ENCODE measurements at regions not wholly inside any gene's neighbourhood (a gene's known extent, or its start where the extent isn't known, plus 50 kb on each side); places are given as distances from the start of the nearest gene placed in this dataset.
"Not testable (repeated sequence)": the region's sequence is repeated elsewhere in the genome, so short reads cannot be mapped to it uniquely, and the experiment has no call there.

GRCh38 chr11:67840599-67840998, 163.3 kb downstream of the UNC93B1 start:
- H3K27ac Mint-ChIP-seq, H3K9me3 Mint-ChIP-seq, H3K4me3 Mint-ChIP-seq, H3K36me3 Mint-ChIP-seq, H3K4me1 Mint-ChIP-seq, DNase-seq: not testable (repeated sequence)
- H3K27me3 Mint-ChIP-seq = peaks cover 16% of the 10 kb centered on the region

DNA sequence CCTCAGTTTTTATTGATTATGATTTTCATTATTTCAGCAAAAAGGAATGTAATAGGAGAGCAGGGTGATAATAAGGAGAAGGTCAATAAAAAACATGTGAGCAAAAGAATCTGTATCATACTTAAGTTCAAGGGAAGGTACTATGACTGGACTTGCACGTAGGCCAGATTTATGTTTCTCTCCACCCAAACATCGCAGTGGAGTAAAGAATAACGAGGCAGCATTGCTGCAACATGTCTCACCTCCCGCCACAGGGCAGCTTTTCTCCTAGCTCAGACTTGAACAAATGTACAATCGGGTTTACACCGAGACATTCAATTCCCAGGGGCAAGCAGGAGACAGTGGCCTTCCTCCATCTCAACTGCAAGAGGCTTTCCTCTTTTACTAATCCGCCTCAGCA, 155.7 kb upstream of the ALDH3B2 start:
- H3K27me3 Mint-ChIP-seq = peaks cover 54% of the 10 kb centered on the region
- H3K27ac Mint-ChIP-seq, H3K4me3 Mint-ChIP-seq, H3K9me3 Mint-ChIP-seq, DNase-seq, H3K4me1 Mint-ChIP-seq, H3K36me3 Mint-ChIP-seq: not testable (repeated sequence)

DNA sequence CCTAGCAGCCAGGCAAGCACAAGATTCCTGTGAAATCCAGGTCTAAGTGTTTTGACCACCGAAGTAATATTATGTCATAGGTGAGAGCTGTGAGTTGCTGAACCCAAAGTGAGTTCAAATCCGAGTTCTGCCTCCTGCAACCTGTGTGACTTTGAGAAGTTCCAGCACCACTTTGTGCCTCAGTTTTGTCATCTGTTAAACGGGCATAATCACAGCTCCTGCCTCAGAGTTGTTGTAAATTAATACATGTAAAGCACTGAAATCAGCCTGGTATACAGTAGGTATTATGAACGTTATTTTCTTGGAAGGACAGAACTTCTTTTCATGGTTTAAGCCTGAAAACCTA, 152.5 kb upstream of the ALDH3B2 start:
- H3K4me3 Mint-ChIP-seq, DNase-seq, H3K36me3 Mint-ChIP-seq, H3K27ac Mint-ChIP-seq, H3K9me3 Mint-ChIP-seq, H3K4me1 Mint-ChIP-seq: not testable (repeated sequence)
- H3K27me3 Mint-ChIP-seq = peaks cover 60% of the 10 kb centered on the region

DNA sequence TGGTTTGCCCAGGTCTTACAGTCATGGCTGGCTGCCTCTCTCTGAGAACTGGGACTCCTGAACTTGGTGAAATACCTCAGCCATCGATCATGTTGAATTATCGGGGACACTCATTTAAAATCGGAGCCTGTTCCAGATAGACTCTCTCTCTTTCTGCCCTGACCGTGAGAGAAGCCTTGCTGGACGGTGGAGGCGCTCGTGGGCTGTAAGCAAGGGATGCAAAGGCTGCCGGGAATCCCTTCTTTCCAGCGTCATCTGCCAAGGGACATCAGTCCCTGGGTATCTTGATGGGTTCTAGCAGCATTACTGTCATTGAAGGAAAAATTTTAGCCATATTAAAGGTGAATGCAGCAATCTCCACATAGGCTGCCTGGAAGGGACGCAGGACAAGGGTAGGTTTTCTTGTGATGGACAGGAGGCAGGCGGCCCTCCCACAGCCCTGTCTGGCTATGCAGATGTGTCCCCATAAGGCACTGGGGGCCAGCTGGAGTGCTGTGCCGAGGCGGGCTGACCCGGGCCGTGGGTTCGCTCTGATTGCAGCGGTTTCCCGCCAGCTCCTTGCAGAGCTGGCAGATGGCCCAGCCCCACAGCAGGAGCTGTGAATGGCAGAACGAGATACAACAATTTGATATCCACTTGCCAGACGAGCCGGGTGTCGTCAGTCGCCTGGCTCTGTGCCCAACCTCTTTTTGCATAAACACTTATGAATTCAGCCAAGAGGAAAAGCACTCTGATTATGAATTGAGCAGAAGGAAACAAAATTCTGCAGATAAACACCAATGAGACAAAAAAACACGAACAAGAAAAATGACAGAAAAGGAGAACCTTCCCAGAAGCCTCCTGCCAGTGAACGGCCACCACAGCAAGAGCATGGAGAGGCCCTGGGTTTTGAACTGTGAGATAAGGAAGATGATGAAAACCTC, 151.9 kb upstream of the ALDH3B2 start:
- H3K4me3 Mint-ChIP-seq = not testable (repeated sequence)

DNA sequence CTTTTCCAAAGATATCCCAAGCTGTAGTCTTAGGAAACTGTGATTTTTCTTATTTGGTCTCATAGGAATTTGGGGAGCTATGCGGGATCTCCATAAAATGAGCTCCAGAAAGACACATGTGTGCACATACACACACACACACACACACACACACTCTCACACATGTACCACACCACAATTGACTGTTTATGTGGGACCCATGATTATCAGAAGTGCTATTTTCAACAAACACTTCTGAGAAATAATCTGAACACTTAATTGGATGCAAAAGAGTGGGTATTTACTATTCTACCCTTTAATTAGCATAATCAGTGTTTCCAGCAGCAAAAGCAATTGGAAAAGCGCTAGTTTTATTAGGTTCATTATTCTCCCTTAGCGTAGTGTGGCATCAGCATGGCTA, 150.4 kb upstream of the ALDH3B2 start:
- not testable (repeated sequence) for H3K4me3 Mint-ChIP-seq, DNase-seq, H3K27ac Mint-ChIP-seq, H3K9me3 Mint-ChIP-seq, H3K36me3 Mint-ChIP-seq, H3K4me1 Mint-ChIP-seq
- H3K27me3 Mint-ChIP-seq = peaks cover 61% of the 10 kb centered on the region

More for the DNA sequence above, 151.9 kb upstream of the ALDH3B2 start:
- not testable (repeated sequence) for H3K4me1 Mint-ChIP-seq, H3K27ac Mint-ChIP-seq, H3K9me3 Mint-ChIP-seq, H3K36me3 Mint-ChIP-seq, DNase-seq
- H3K27me3 Mint-ChIP-seq = peaks cover 60% of the 10 kb centered on the region

DNA sequence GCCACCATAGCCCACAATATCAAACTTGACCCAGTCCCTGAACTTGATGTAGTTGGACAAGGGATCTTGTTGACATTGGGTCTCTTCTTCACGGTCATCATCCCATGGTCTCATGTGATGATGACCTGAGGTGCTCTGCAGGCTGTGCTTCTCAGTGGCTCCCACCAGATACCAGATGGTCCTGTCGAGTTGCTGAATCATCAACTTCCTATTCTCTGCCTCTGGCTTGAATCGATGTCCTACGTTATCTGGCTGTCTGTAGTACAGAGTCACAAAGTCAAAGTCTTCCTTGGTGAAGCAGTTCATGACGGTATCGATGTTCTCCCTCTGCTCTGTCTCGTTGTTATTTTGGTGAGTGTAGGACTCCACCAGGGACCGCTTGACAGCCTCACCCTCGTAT, 145.7 kb upstream of the ALDH3B2 start:
- DNase-seq = no peak
- Mint-ChIP-seq H3K4me1 (no peaks in the 10 kb centered on the region), H3K27ac (no peak overlapping the region), H3K27me3 (peaks cover 26% of the 10 kb centered on the region), H3K9me3 (no peaks in the 10 kb centered on the region), H3K36me3 (no peaks in the 10 kb centered on the region), H3K4me3 (no peak overlapping the region)

DNA sequence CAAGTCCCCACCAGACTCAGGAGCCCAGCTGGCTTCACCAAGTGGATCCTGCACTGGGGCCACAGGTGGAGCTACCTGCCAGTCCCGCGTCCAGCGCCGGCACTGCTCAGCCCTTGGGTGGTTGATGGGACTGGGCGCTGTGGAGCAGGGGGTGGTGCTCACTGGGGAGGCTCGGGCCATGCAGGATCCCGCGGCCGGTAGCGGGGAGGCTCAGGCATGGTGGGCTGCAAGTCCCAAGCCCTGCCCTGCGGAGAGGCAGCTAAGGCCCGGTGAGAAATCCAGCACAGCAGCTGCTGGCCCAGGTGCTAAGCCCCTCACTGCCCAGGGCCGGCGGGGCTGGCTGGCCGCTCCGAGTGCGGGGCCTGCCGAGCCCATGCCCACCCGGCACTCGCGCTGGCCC, 143.1 kb upstream of the ALDH3B2 start:
- H3K4me1 Mint-ChIP-seq, H3K4me3 Mint-ChIP-seq, DNase-seq, H3K36me3 Mint-ChIP-seq, H3K27ac Mint-ChIP-seq, H3K9me3 Mint-ChIP-seq: not testable (repeated sequence)
- peaks cover 14% of the 10 kb centered on the region for H3K27me3 Mint-ChIP-seq

DNA sequence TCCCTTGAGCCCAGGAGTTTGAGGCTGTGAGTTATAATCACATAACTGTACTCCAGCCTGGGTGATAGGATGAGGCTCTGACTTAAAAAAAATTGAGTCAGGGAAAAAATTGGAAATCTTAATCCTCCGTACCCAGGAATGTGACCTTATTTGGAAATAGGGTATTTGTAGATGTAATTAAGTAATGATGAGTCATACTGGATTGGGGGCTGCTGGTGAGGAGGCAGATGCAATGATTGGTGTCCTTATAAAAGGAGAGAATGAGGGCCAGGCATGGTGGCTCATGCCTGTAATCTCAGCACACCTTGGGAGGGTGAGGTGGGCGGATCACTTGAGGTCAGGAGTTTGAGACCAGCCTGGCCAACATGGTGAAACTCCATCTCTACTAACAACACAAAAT, 134.9 kb upstream of the ALDH3B2 start:
- not testable (repeated sequence) for H3K36me3 Mint-ChIP-seq, H3K4me3 Mint-ChIP-seq, H3K27ac Mint-ChIP-seq, DNase-seq, H3K9me3 Mint-ChIP-seq
- Mint-ChIP-seq H3K27me3 (peaks cover 10% of the 10 kb centered on the region), H3K4me1 (peaks cover 11% of the 10 kb centered on the region)

DNA sequence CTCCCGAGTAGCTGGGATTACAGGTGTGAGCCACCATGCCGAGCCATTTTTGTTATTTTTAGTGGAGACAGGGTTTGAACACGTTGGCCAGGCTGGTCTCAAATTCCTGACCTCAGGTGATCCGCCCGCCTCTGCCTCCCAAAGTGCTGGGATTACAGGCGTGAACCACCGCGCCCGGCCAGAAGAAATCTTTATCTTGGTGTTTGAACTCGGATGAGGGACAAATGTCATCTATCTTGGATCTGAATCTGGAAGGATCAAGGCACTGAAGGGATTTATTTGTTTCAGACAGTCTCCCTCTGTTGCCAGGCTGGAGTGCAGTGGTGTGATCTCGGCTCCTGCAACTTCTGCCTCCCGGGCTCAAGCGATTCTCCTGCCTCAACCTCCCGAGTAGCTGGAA, 133.5 kb upstream of the ALDH3B2 start:
- not testable (repeated sequence) for H3K4me3 Mint-ChIP-seq, H3K27ac Mint-ChIP-seq, H3K36me3 Mint-ChIP-seq, DNase-seq, H3K9me3 Mint-ChIP-seq
- peaks cover 10% of the 10 kb centered on the region for H3K27me3 Mint-ChIP-seq
- H3K4me1 Mint-ChIP-seq = peaks cover 21% of the 10 kb centered on the region

- H3K4me1 Mint-ChIP-seq = peaks cover 24% of the 10 kb centered on the region
- H3K4me3 Mint-ChIP-seq = peak overlapping the region; percentile 88
- not testable (repeated sequence) for H3K9me3 Mint-ChIP-seq, H3K27me3 Mint-ChIP-seq, H3K27ac Mint-ChIP-seq, H3K36me3 Mint-ChIP-seq, DNase-seq
These were observed 132.4 kb upstream of the ALDH3B2 start for GRCh38 chr11:67806728-67807235.

- not testable (repeated sequence) for H3K36me3 Mint-ChIP-seq, H3K27me3 Mint-ChIP-seq, DNase-seq, H3K9me3 Mint-ChIP-seq
- Mint-ChIP-seq H3K4me3 (peak overlapping the region; percentile 88), H3K27ac (peak overlapping the region; percentile 95), H3K4me1 (peaks cover 24% of the 10 kb centered on the region)
These were observed 131.8 kb upstream of the ALDH3B2 start for GRCh38 chr11:67806183-67806582.

DNA sequence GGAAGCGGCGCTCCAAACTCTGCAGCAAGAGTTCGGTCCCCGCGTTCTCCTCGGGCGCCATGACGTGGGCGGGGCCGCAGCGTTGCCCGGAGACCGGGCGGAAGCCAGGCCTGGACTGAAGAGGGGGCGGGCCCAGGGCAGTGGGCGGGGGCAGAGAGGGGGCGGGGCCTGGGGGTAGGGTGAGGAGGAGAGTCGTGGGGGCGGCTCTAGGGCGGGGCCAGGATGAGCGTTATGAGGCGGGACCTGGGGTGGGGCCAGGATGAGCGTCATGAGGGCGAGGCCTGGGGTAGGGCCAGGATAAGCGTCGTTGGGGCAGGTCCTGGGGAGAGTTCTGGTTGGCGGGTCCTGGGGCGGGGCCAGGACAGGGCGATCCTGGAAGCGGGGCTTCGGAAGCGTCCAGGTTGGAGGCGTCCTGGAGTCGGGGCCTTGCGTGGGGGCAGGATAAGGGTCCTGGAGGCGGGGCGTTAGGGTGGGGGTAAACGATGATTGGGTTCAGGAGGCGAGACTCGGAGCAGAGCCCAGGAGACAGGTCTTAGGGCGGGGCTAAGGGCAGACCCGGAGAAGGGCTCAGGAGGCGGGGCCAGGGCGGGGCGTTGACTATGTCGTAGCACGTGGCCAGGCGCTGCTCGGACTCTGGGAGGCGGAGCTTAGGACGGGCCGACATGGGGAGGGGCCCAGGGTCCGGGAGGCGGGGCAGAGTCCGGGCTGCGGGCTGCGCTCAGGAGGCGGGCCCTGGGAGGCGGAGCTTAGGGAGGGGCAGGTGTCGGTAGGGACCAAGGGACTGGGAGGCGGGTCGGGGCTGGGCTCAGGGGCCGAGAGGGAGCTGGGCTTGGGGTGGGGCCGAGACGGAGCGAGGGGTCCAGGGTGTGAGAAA, 131.1 kb upstream of the ALDH3B2 start:
- peak overlapping the region; percentile 95 for H3K27ac Mint-ChIP-seq
- not testable (repeated sequence) for H3K9me3 Mint-ChIP-seq, H3K27me3 Mint-ChIP-seq, H3K36me3 Mint-ChIP-seq
- peak; percentile 99 for DNase-seq
- peaks cover 24% of the 10 kb centered on the region for H3K4me1 Mint-ChIP-seq
- peak overlapping the region; percentile 88 for H3K4me3 Mint-ChIP-seq

DNA sequence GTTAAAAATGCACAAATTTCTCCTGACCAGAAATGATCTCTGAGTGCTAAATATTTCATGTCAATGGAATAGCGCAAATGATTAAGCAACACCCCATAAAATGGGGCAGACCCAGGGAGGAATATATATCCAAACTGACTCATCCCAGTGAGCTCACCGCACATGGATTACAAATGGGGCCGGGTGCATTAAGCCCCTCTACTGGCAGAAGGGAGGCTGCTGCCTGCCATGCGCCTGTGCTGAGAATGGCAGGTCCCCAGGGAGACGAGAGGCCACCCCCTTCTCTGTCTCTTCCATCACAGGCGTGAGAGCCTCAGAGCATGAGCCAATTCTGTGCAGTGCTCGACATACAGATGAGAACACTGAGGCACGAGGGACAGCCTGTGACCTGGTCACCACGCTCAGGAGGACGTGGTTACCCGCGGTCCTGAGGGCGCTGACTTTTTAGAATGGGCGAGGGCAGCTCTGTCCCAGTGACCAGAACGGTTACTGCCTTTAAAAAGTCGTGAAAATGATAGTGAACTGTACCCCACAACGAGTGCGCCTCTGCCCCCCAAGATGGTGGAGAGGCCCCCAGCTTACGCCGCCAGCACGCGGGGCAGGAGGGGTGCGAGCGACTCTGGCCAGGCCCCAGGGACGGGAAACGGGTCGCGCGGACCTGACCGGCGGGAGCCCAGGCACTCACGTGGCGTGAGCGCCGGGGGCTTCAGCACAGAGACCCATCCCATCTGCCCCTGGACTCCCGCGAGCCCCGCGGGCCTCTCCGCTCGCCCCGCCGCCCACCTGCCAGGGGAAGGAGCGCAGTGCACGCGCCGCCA, 130.2 kb upstream of the ALDH3B2 start:
- Mint-ChIP-seq H3K27ac (peak overlapping the region; percentile 95), H3K4me3 (peak overlapping the region; percentile 88), H3K4me1 (peaks cover 24% of the 10 kb centered on the region)
- not testable (repeated sequence) for H3K9me3 Mint-ChIP-seq, H3K27me3 Mint-ChIP-seq, H3K36me3 Mint-ChIP-seq
- DNase-seq = peak; percentile 34

- not testable (repeated sequence) for H3K27me3 Mint-ChIP-seq, DNase-seq, H3K9me3 Mint-ChIP-seq, H3K36me3 Mint-ChIP-seq
- Mint-ChIP-seq H3K27ac (peak overlapping the region; percentile 51), H3K4me1 (peaks cover 24% of the 10 kb centered on the region), H3K4me3 (peak overlapping the region; percentile 16)
These were observed 129.1 kb upstream of the ALDH3B2 start for GRCh38 chr11:67803519-67803918.

DNA sequence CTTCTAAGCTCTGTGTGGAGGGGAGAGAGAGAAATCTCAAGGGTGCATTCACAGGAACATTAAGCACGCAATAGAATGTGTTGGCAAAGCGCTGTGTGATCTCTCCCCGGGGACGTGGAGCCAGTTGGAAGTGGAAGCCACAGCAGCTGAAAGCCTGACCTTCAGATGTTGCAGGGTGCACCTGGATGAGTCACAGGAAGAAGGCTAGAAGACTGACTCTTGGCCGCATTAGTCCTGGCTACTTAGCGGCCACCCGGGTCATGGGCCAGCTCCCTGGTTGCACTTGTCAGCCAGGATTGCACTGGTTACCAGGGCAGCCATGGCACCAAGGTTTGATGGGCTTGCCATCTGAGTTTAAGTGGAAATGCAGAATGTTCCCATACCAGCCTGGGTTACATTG, 128.6 kb upstream of the ALDH3B2 start:
- not testable (repeated sequence) for DNase-seq, H3K27me3 Mint-ChIP-seq, H3K4me3 Mint-ChIP-seq, H3K9me3 Mint-ChIP-seq, H3K36me3 Mint-ChIP-seq
- H3K27ac Mint-ChIP-seq = peak overlapping the region; percentile 16
- peaks cover 24% of the 10 kb centered on the region for H3K4me1 Mint-ChIP-seq

Measured in activated naive CD8-positive, alpha-beta T cell treated with anti-CD3 and anti-CD28 coated beads for 36 hours (primary cell).